Liver (tissue), 8 donors: ENCODE measurements at regions not wholly inside any gene's neighbourhood (a gene's known extent, or its start where the extent isn't known, plus 50 kb on each side); places are given as distances from the start of the nearest gene placed in this dataset.
A peak's percentile ranks its signal among the peaks of the same experiment; 100 is the strongest.

Source experiments
- DNase-seq: peaks from one replicate; pipeline ENCODE4 v3.0.0-alpha.2; 2017; ENCODE audit warnings: low spot score
- H3K27ac ChIP-seq, 2 donors: one replicate each; pipeline ENCODE4 v1.7.0; 2013; ENCODE audit warnings: inconsistent platforms in 2 of 2, low read length in 2 of 2, control low read depth in 1 of 2, low read depth in 1 of 2, mild to moderate bottlenecking in 1 of 2
- H3K27me3 ChIP-seq, 4 donors: one replicate each; pipeline versions ENCODE4 v1.6.1 to v1.7.0; 2013; ENCODE audit warnings: low read length in 3 of 4, inconsistent platforms in 1 of 4, mild to moderate bottlenecking in 1 of 4, moderate library complexity in 1 of 4; ENCODE audit not compliant: control insufficient read depth in 4 of 4, insufficient read depth in 4 of 4
- H3K36me3 ChIP-seq, 4 donors: one replicate each; pipeline versions ENCODE4 v1.6.1 to v1.7.0; 2013; ENCODE audit warnings: low read length in 3 of 4, mild to moderate bottlenecking in 3 of 4, low read depth in 1 of 4, moderate library complexity in 1 of 4; ENCODE audit not compliant: control insufficient read depth in 4 of 4, insufficient read depth in 3 of 4
- H3K4me1 ChIP-seq, 4 donors: one replicate each; pipeline versions ENCODE4 v1.6.1 to v1.7.0; 2013; ENCODE audit warnings: low read length in 3 of 4, mild to moderate bottlenecking in 3 of 4, moderate library complexity in 1 of 4; ENCODE audit not compliant: control insufficient read depth in 4 of 4, insufficient read depth in 4 of 4
- H3K4me3 ChIP-seq, 3 donors: one replicate each; pipeline versions ENCODE4 v1.6.1 to v1.7.0; 2013; ENCODE audit warnings: low read length in 3 of 3, control low read depth in 1 of 3, low read depth in 1 of 3, mild to moderate bottlenecking in 1 of 3
- H3K9ac ChIP-seq, 2 donors: one replicate each; pipeline ENCODE4 v1.7.0; 2013; ENCODE audit warnings: low read length in 2 of 2, mild to moderate bottlenecking in 2 of 2, moderate library complexity in 2 of 2, control low read depth in 1 of 2, low read depth in 1 of 2
- H3K9me3 ChIP-seq, 4 donors: one replicate each; pipeline versions ENCODE4 v1.6.1 to v1.7.0; 2013; ENCODE audit warnings: low read length in 3 of 4; ENCODE audit not compliant: control insufficient read depth in 4 of 4
- ATF3 ChIP-seq: IDR thresholded peaks from 2 replicates; pipeline ENCODE4 v1.6.1; 2016; ENCODE audit warnings: antibody characterized with exemption
- EGR1 ChIP-seq, 2 donors: IDR thresholded peaks; 2 replicates each; pipeline ENCODE4 v1.6.1; 2016 to 2018; ENCODE audit warnings: antibody characterized with exemption in 2 of 2, low read depth in 2 of 2
- FOXA1 ChIP-seq: IDR thresholded peaks from 2 replicates; pipeline ENCODE4 v1.6.1; 2016; ENCODE audit warnings: antibody characterized with exemption
- FOXA2 ChIP-seq: IDR thresholded peaks from 2 replicates; pipeline ENCODE4 v1.6.1; 2016; ENCODE audit warnings: antibody characterized with exemption
- GABPA ChIP-seq, 2 donors: IDR thresholded peaks in 1 of 2; conservative IDR thresholded peaks in 1 of 2; 2 replicates each; pipeline ENCODE4 v1.6.1; 2016; ENCODE audit warnings: antibody characterized with exemption in 2 of 2, mild to moderate bottlenecking in 1 of 2, moderate library complexity in 1 of 2
- HNF4A ChIP-seq, 2 donors: conservative IDR thresholded peaks; 2 replicates each; pipeline ENCODE4 v1.6.1; 2016; ENCODE audit warnings: antibody characterized with exemption in 2 of 2, mild to moderate bottlenecking in 2 of 2
- HNF4G ChIP-seq: IDR thresholded peaks from 2 replicates; pipeline ENCODE4 v1.6.1; 2016; ENCODE audit warnings: antibody characterized with exemption
- JUND ChIP-seq, 2 donors: IDR thresholded peaks; 2 replicates each; pipeline ENCODE4 v1.6.1; 2016; ENCODE audit warnings: antibody characterized with exemption in 2 of 2
- MAX ChIP-seq: IDR thresholded peaks from 2 replicates; pipeline ENCODE4 v1.6.1; 2016; ENCODE audit warnings: antibody characterized with exemption
- NR2F2 ChIP-seq: IDR thresholded peaks from 2 replicates; pipeline ENCODE4 v1.6.1; 2016; ENCODE audit warnings: antibody characterized with exemption
- RAD21 ChIP-seq, 2 donors: IDR thresholded peaks; 2 replicates each; pipeline ENCODE4 v1.6.1; 2016; ENCODE audit warnings: antibody characterized with exemption in 2 of 2, mild to moderate bottlenecking in 2 of 2
- REST ChIP-seq: IDR thresholded peaks from 2 replicates; pipeline ENCODE4 v1.6.1; 2016; ENCODE audit warnings: antibody characterized with exemption, mild to moderate bottlenecking
- RXRA ChIP-seq, 2 donors: IDR thresholded peaks; 2 replicates each; pipeline ENCODE4 v1.6.1; 2017 to 2018; ENCODE audit warnings: antibody characterized with exemption in 2 of 2, mild to moderate bottlenecking in 1 of 2
- SP1 ChIP-seq: IDR thresholded peaks from 2 replicates; pipeline ENCODE4 v1.6.1; 2018; ENCODE audit warnings: antibody characterized with exemption, mild to moderate bottlenecking
- TAF1 ChIP-seq: conservative IDR thresholded peaks from 2 replicates; pipeline ENCODE4 v1.6.1; 2016; ENCODE audit warnings: antibody characterized with exemption, mild to moderate bottlenecking
- YY1 ChIP-seq: IDR thresholded peaks from 2 replicates; pipeline ENCODE4 v1.6.1; 2016; ENCODE audit warnings: antibody characterized with exemption, mild to moderate bottlenecking
- WGBS: extraction: QIAGEN DNeasy Blood & Tissue Kit; methylation state at CpG from one replicate; pipeline ENCODE4 v1.1.7; 2013; 5-methylcytosine and 5-hydroxymethylcytosine counted together
- TF ChIP-seq, protein P1 (sequence below): IDR thresholded peaks from 2 replicates; pipeline ENCODE4 v1.6.1; 2016; ENCODE audit warnings: antibody characterized with exemption
- TF ChIP-seq, protein P2 (sequence below): fragments of 150-350 bp; IDR thresholded peaks from 2 replicates; pipeline ENCODE4 v1.5.1; 2017; ENCODE audit warnings: improper control_type of control experiment, low read depth, low read length; ENCODE audit not compliant: missing input control
- donor health status: healthy.
- donor health status: healthy.
- donor health status: healthy.
- donor health status: healthy.
- donor health status: healthy.

DNA sequence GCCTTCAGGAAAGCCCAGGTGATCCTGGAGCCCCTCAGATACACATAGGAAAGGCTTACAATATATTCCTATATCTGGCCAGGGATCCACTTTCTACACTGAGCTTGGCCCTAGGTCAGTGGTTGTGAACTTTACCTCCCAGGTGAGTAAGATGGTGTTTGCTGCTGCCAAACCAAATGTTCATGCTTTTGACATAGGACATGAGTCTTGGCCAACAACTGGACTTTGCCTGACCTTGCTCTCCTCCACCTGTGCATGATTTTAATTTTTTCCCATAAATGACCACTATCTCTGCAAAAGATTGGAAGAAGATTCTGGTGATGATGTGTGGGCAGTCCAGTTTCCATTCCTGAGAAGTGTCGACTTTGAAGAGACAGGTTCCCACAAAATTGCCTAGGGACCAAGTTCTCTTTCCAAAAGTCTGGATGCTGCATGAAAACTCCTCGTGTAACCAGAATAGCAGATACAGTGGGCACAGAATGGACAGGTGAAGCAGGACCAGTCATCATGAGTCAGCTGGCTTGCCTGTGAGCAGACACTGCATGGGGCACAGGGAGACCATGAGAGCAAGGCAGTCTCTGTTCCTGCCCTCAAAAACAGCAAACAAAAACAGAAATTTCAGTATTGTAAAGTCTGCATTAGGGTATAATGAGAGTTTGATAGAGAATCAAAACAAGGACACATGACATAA lies 226.4 kb upstream of the MON1B start:
- Histone ChIP-seq H3K27me3 (no peaks in the 10 kb centered on the region), H3K9me3 (no peaks in the 10 kb centered on the region), H3K27ac (peak overlapping the region in 1 of 2 donors; percentile 9), H3K4me1 (peaks cover 3 to 12% (median 7%) of the 10 kb centered on the region in 4 donors), H3K36me3 (no peaks in the 10 kb centered on the region), H3K9ac (no peak overlapping the region), H3K4me3 (no peak overlapping the region)
- WGBS, result 33% methylated on average over 2 of the region's 2 CpGs
- no peak for DNase-seq
- TF ChIP-seq JUND (IDR thresholded peaks at IDR 0.05) (peak in 1 of 2 donors; percentile 84), TAF1 (no peak), NR2F2 (no peak), FOXA1 (peak; percentile 50), FOXA2 (peak; percentile 63), RAD21 (IDR thresholded peaks at IDR 0.05) (peak; percentile 31 to 43), RXRA (IDR thresholded peaks at IDR 0.05) (peak; percentile 69 to 93), MAX (peak; percentile 84), EGR1 (IDR thresholded peaks at IDR 0.05; ENCODE audit: low read depth in 2 of 2) (no peak), HNF4G (peak; percentile 45), GABPA (IDR thresholded peaks at IDR 0.05 in 1 of 2, conservative IDR thresholded peaks at IDR 0.05 in 1 of 2) (peak in 1 of 2 donors; percentile 6), ATF3 (no peak), REST (peak; percentile 71), YY1 (peak; percentile 87), SP1 (peak; percentile 58), HNF4A (conservative IDR thresholded peaks at IDR 0.05) (peak; percentile 88 to 99)
- TF ChIP-seq, protein P1, sequence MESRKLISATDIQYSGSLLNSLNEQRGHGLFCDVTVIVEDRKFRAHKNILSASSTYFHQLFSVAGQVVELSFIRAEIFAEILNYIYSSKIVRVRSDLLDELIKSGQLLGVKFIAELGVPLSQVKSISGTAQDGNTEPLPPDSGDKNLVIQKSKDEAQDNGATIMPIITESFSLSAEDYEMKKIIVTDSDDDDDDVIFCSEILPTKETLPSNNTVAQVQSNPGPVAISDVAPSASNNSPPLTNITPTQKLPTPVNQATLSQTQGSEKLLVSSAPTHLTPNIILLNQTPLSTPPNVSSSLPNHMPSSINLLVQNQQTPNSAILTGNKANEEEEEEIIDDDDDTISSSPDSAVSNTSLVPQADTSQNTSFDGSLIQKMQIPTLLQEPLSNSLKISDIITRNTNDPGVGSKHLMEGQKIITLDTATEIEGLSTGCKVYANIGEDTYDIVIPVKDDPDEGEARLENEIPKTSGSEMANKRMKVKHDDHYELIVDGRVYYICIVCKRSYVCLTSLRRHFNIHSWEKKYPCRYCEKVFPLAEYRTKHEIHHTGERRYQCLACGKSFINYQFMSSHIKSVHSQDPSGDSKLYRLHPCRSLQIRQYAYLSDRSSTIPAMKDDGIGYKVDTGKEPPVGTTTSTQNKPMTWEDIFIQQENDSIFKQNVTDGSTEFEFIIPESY, result peak; percentile 79
- TF ChIP-seq, protein P2, sequence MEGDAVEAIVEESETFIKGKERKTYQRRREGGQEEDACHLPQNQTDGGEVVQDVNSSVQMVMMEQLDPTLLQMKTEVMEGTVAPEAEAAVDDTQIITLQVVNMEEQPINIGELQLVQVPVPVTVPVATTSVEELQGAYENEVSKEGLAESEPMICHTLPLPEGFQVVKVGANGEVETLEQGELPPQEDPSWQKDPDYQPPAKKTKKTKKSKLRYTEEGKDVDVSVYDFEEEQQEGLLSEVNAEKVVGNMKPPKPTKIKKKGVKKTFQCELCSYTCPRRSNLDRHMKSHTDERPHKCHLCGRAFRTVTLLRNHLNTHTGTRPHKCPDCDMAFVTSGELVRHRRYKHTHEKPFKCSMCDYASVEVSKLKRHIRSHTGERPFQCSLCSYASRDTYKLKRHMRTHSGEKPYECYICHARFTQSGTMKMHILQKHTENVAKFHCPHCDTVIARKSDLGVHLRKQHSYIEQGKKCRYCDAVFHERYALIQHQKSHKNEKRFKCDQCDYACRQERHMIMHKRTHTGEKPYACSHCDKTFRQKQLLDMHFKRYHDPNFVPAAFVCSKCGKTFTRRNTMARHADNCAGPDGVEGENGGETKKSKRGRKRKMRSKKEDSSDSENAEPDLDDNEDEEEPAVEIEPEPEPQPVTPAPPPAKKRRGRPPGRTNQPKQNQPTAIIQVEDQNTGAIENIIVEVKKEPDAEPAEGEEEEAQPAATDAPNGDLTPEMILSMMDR, result no peak
